Nucleus accumbens (tissue), 56 donors: ENCODE measurements at regions not wholly inside any gene's neighbourhood (a gene's known extent, or its start where the extent isn't known, plus 50 kb on each side); places are given as distances from the start of the nearest gene placed in this dataset.

Experiments used
- DNase-seq, 56 donors: peaks; one replicate each; lab custom pipeline; 2025; lab: John Stamatoyannopoulos, UW

- no peak for DNase-seq
These were observed 683.4 kb downstream of the SLC16A7 start for GRCh38 chr12:60279221-60279620.

GRCh38 chr12:60281522-60281921, 685.7 kb downstream of the SLC16A7 start:
- DNase-seq, result no peak

GRCh38 chr12:60290532-60290931, 694.7 kb downstream of the SLC16A7 start:
- no peak for DNase-seq

GRCh38 chr12:60308366-60308991, 712.6 kb downstream of the SLC16A7 start:
- no peak for DNase-seq

GRCh38 chr12:60311940-60312339, 716.1 kb downstream of the SLC16A7 start:
- no peak for DNase-seq

GRCh38 chr12:60317361-60317760, 721.5 kb downstream of the SLC16A7 start:
- no peak for DNase-seq

- no peak for DNase-seq
These were observed 728.9 kb downstream of the SLC16A7 start for GRCh38 chr12:60324746-60325145.

- DNase-seq, result no peak
These were observed 737.6 kb downstream of the SLC16A7 start for GRCh38 chr12:60333461-60333860.

GRCh38 chr12:60335745-60336144, 739.9 kb downstream of the SLC16A7 start:
- no peak for DNase-seq

- DNase-seq, result no peak
These were observed 742.2 kb downstream of the SLC16A7 start for GRCh38 chr12:60337839-60338549.

- DNase-seq, result no peak
These were observed 749.6 kb downstream of the SLC16A7 start for GRCh38 chr12:60345442-60345841.

GRCh38 chr12:60349232-60349978, 753.6 kb downstream of the SLC16A7 start:
- no peak for DNase-seq

GRCh38 chr12:60387356-60387755, 791.5 kb downstream of the SLC16A7 start:
- DNase-seq, result no peak

- DNase-seq, result no peak
These were observed 795.2 kb downstream of the SLC16A7 start for GRCh38 chr12:60391051-60391450.

GRCh38 chr12:60391791-60392190, 796.0 kb downstream of the SLC16A7 start:
- DNase-seq, result no peak

- DNase-seq, result no peak
These were observed 797.3 kb downstream of the SLC16A7 start for GRCh38 chr12:60393093-60393492.

GRCh38 chr12:60394665-60395064, 798.8 kb downstream of the SLC16A7 start:
- no peak for DNase-seq

- no peak for DNase-seq
These were observed 802.7 kb downstream of the SLC16A7 start for GRCh38 chr12:60398547-60398946.

- no peak for DNase-seq
These were observed 803.2 kb downstream of the SLC16A7 start for GRCh38 chr12:60399064-60399463.

- no peak for DNase-seq
These were observed 807.2 kb downstream of the SLC16A7 start for GRCh38 chr12:60402996-60403395.

GRCh38 chr12:60415351-60415750, 819.5 kb downstream of the SLC16A7 start:
- no peak for DNase-seq

GRCh38 chr12:60419986-60420385, 824.2 kb downstream of the SLC16A7 start:
- no peak for DNase-seq
